Chondrocyte (in vitro differentiated cells): ENCODE measurements at regions not wholly inside any gene's neighbourhood (a gene's known extent, or its start where the extent isn't known, plus 50 kb on each side); places are given as distances from the start of the nearest gene placed in this dataset.

ENCODE experiments used
- DNase-seq: peaks from one replicate; pipeline ENCODE4 v3.0.0; 2021; ENCODE audit warnings: mixed read lengths, low spot score
- H3K27ac Mint-ChIP-seq: one replicate; pipeline ENCODE4 v1.8.0; 2021; ENCODE audit warnings: mild to moderate bottlenecking, moderate library complexity, mixed read lengths; ENCODE audit not compliant: unreplicated experiment
- H3K27me3 Mint-ChIP-seq: 2 replicates; pipeline ENCODE4 v1.8.0; 2021; ENCODE audit warnings: low read depth, mixed read lengths
- H3K36me3 Mint-ChIP-seq: 2 replicates; pipeline ENCODE4 v1.8.0; 2021; ENCODE audit warnings: low read depth, mixed read lengths
- H3K4me1 Mint-ChIP-seq: 2 replicates; pipeline ENCODE4 v1.8.0; 2021; ENCODE audit warnings: low read depth, mild to moderate bottlenecking, mixed read lengths
- H3K4me3 Mint-ChIP-seq: one replicate; pipeline ENCODE4 v1.8.0; 2021; ENCODE audit warnings: mild to moderate bottlenecking, moderate library complexity, mixed read lengths; ENCODE audit not compliant: unreplicated experiment
- H3K9me3 Mint-ChIP-seq: 2 replicates; pipeline ENCODE4 v1.8.0; 2021; ENCODE audit warnings: low read depth, mixed read lengths
- TF ChIP-seq, protein P1 (sequence below): fragments of 200-600 bp; sonication (generic); IDR thresholded peaks from 2 replicates; pipeline ENCODE4 v1.5.0; 2021; ENCODE audit warnings: antibody characterized with exemption, mild to moderate bottlenecking, moderate library complexity

DNA sequence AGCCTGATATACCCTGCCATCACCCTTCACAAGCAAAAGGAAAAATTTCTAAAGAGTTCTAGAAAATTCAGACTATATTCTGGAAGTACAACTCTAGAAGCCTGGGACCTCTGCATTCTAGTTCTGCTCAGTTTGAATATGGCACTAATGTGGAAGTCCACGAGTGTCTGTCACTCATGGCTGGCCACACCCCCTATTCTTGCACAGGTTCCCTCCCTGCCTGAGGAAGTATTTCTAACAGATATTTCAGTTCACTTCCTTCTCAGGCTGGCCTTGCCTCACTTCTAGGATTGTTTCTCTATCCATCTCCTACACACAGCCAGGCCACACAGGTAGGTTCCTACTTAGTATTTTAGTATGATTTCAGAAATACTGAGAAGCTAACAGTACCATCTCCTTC is 67.4 kb downstream of the PHLDA1 start:
- peaks cover 11% of the 10 kb centered on the region for H3K4me1 Mint-ChIP-seq
- H3K27ac Mint-ChIP-seq, result no peak overlapping the region
- no peaks in the 10 kb centered on the region for H3K36me3 Mint-ChIP-seq
- DNase-seq, result no peak
- TF ChIP-seq, protein P1, sequence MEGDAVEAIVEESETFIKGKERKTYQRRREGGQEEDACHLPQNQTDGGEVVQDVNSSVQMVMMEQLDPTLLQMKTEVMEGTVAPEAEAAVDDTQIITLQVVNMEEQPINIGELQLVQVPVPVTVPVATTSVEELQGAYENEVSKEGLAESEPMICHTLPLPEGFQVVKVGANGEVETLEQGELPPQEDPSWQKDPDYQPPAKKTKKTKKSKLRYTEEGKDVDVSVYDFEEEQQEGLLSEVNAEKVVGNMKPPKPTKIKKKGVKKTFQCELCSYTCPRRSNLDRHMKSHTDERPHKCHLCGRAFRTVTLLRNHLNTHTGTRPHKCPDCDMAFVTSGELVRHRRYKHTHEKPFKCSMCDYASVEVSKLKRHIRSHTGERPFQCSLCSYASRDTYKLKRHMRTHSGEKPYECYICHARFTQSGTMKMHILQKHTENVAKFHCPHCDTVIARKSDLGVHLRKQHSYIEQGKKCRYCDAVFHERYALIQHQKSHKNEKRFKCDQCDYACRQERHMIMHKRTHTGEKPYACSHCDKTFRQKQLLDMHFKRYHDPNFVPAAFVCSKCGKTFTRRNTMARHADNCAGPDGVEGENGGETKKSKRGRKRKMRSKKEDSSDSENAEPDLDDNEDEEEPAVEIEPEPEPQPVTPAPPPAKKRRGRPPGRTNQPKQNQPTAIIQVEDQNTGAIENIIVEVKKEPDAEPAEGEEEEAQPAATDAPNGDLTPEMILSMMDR, result no peak
- H3K27me3 Mint-ChIP-seq, result peaks cover 2% of the 10 kb centered on the region
- H3K9me3 Mint-ChIP-seq, result no peaks in the 10 kb centered on the region
- no peak overlapping the region for H3K4me3 Mint-ChIP-seq

DNA sequence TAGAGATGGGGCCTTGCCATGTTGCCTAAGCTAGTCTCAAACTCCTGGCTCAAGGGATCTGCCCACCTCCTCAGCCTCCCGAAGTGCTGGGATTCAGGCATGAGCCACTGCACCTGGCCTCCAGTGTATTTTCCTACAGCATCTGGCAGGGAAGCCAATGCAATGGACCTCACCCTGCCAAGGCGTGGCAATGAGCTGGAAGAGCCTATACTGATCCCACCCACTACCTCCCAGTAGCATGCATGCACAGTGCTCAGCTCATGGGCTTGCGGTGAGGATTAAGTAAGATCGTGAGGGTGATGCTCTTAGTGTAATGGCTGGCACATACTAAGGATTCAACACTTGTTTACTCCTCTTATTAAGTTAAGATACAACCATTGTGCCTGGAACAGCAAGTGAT is 69.7 kb downstream of the PHLDA1 start:
- Mint-ChIP-seq H3K9me3 (no peaks in the 10 kb centered on the region), H3K4me1 (peaks cover 11% of the 10 kb centered on the region), H3K27ac (no peak overlapping the region), H3K36me3 (no peaks in the 10 kb centered on the region), H3K27me3 (peaks cover 4% of the 10 kb centered on the region), H3K4me3 (no peak overlapping the region)
- TF ChIP-seq, protein P1, result no peak
- no peak for DNase-seq

DNA sequence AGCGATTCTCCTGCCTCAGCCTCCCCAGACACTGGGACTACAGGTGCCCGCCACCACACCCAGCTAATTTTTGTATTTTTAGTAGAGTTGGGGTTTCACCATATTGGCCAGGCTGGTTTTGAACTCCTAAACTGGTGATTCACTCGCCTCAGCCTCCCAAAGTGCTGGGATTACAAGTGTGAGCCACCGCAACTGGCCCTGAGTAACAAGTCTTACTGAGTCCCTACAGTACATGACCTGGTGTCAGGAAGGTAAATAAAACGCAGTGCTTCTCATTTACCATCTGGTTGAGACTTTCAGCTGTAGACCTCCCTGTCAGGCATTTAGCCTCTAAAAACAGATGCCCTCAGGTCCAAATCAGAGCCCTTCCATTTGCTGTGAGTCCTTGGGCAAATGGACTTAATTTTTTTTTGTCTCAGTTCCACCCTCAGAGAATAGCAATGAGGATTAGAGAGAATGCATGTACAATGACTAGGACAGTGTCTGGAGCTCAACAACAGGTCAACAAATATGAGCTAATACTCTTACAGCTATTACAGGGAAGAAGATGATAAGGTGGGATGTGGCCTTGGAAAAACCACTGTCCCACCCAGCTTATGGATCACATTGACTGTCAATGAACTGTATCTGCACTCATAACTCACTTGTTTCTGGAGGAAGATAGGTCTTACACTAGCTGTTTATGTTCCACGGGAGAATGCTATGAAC is 70.5 kb downstream of the PHLDA1 start:
- Mint-ChIP-seq H3K27me3 (peaks cover 4% of the 10 kb centered on the region), H3K9me3 (no peaks in the 10 kb centered on the region), H3K4me3 (no peak overlapping the region), H3K4me1 (peaks cover 11% of the 10 kb centered on the region), H3K36me3 (no peaks in the 10 kb centered on the region), H3K27ac (no peak overlapping the region)
- TF ChIP-seq, protein P1, result no peak
- no peak for DNase-seq

DNA sequence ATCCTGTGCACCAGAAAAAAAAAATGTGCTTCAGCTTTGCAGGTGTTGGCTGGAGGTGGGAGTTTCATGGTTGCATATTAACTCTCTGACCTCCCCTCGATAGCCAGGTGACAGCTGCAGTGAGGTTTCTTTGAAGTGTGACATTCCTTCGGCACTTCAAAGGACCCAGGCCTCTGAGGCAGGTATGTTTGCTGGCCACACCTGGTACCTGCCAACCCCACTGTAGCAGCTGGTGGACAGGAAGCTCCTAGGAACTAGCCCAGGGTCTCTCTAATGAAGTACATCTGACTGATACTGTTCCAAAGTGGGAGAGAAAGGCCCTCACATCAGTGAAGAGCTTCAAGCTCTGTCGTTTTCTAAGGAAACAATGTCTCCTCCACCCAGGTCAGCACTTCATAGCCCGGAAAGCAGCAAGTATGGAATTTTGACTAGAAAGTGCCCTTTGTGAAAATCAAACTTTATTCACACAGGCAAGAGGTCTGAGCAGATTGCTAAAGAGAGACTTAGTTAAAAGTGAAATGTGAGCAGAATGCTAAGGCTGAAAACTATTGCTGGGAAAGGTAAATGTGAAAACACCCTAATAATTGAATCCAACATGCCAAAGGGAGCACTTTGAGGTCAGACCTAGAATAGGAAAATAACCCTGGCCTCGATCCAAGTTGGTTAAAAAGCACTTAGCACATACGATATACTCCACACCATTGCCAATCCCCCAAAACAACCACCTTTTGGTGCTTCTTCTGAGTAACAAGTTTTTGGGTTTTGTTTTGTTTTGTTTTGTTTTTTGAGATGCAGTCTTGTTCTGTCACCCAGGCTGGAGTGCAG is 71.3 kb downstream of the PHLDA1 start:
- peaks cover 4% of the 10 kb centered on the region for H3K27me3 Mint-ChIP-seq
- no peak overlapping the region for H3K4me3 Mint-ChIP-seq
- H3K4me1 Mint-ChIP-seq, result peaks cover 5% of the 10 kb centered on the region
- TF ChIP-seq, protein P1, result no peak
- no peaks in the 10 kb centered on the region for H3K9me3 Mint-ChIP-seq
- H3K36me3 Mint-ChIP-seq, result no peaks in the 10 kb centered on the region
- no peak for DNase-seq
- no peak overlapping the region for H3K27ac Mint-ChIP-seq

DNA sequence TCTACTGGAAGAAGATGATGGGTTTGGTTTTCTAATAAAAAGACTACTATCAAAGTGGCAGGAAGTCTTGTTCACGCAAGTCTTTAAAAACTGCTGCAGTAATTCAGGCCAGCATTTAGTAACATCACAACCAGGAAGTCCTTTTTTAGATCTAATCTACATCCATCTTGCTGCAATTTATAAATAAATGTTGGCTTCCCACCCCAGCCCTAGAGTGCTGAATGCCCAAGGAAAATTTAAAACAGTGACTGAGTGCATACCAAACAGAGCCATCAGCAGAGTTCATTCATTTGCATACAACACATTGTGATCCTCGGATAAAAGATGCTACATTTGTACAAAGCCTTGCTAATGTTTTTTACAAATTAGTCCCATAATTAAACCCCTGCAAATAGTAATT is 72.1 kb downstream of the PHLDA1 start:
- H3K4me1 Mint-ChIP-seq, result peaks cover 5% of the 10 kb centered on the region
- H3K9me3 Mint-ChIP-seq, result no peaks in the 10 kb centered on the region
- TF ChIP-seq, protein P1, result no peak
- H3K36me3 Mint-ChIP-seq, result no peaks in the 10 kb centered on the region
- H3K27ac Mint-ChIP-seq, result no peak overlapping the region
- no peak overlapping the region for H3K4me3 Mint-ChIP-seq
- no peak for DNase-seq
- H3K27me3 Mint-ChIP-seq, result peaks cover 4% of the 10 kb centered on the region
